Thyroid gland (tissue), 4 donors: ENCODE measurements at regions not wholly inside any gene's neighbourhood (a gene's known extent, or its start where the extent isn't known, plus 50 kb on each side); places are given as distances from the start of the nearest gene placed in this dataset.

Experiments
- DNase-seq, 2 donors: peaks; one replicate each; pipeline ENCODE4 v3.0.0-alpha.2; 2019
- H3K27ac ChIP-seq, 3 donors: fragments of 200-600 bp; sonication (generic); 1 replicate in 2 of 3; 2 replicates in 1 of 3; pipeline ENCODE4 v1.5.1; 2016 to 2019; ENCODE audit warnings: mild to moderate bottlenecking in 1 of 3, moderate library complexity in 1 of 3
- H3K27me3 ChIP-seq: fragments of 200-600 bp; sonication (generic); one replicate; pipeline ENCODE4 v1.5.1; 2019
- H3K36me3 ChIP-seq, 2 donors: fragments of 200-600 bp; sonication (generic); one replicate each; pipeline ENCODE4 v1.5.1; 2016 to 2019
- H3K4me1 ChIP-seq, 2 donors: fragments of 200-600 bp; sonication (generic); one replicate each; pipeline ENCODE4 v1.5.1; 2017 to 2019
- H3K4me3 ChIP-seq, 3 donors: fragments of 200-600 bp; sonication (generic); replicated peaks in 1 of 3; 1 replicate in 2 of 3; 2 replicates in 1 of 3; pipeline ENCODE4 v1.5.1; 2016; ENCODE audit warnings: mild to moderate bottlenecking in 1 of 3
- H3K9me3 ChIP-seq: fragments of 200-600 bp; sonication (generic); one replicate; pipeline ENCODE4 v1.5.1; 2017
- CTCF ChIP-seq, 6 experiments: fragments of 200-600 bp in 3 of 6; fragments of 450-650 bp in 3 of 6; sonication (generic) in 3 of 6; IDR thresholded peaks; one replicate each; pipeline ENCODE4 v1.5.1; 2016 to 2019; ENCODE audit warnings: antibody characterized with exemption in 6 of 6, mild to moderate bottlenecking in 2 of 6, inconsistent platforms in 1 of 6, moderate library complexity in 1 of 6
- POLR2A ChIP-seq, 2 donors: fragments of 450-650 bp; IDR thresholded peaks; one replicate each; pipeline ENCODE4 v1.6.1; 2017; ENCODE audit warnings: antibody characterized with exemption in 2 of 2, mild to moderate bottlenecking in 2 of 2, moderate library complexity in 1 of 2
- WGBS, 2 donors: methylation state at CpG; one replicate each; pipeline ENCODE4 v1.1.5; 2017; 5-methylcytosine and 5-hydroxymethylcytosine counted together
- intact Hi-C: fragments of 100-400 bp; cut with DNase I; formaldehyde crosslinking; loops from one replicate; pipeline ENCODE4 v1.15.1; 2023

DNA sequence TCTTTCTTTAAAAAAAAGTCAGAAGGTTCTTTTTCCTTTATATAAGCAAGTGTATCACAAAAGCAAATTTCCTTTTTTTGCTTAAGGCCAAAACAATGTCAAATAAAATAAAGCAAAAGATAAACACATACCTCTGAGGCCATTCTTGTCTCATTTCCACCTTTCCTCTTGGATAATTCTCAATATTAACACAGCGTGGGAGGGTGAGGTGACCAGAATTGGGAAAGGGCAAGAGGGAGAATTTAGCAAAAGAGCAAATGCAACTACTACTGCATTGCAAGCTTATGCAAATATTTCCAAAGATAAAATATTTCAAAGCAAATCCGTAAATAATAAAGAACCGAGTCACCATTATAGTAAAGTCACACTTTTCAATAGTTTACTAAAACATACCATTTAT is 153.4 kb upstream of the PSMD7 start:
- H3K27ac ChIP-seq = no peak overlapping the region
- WGBS, 2 donors = 61 to 84% methylated on average over 3 of the region's 3 CpGs
- intact Hi-C loops = no loop called here

DNA sequence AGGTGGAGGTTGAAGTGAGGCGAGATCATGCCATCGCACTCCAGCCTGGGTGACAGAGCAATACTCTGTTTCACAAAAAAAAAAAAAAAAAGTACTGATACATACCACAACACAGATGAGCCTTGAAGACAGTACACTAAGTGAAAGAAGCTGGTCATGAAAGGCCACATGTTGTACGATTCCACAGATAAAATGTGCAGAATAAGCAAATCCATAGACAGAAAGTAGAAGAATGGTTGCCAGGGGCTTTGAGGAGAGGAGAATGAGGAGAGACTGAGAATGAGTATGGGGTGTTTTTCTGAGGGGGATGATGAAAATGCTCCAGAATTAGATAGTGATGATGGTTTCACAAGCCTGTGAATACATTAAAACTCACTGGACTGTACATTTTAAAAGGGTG is 155.6 kb upstream of the PSMD7 start:
- H3K36me3 ChIP-seq = no peaks in the 10 kb centered on the region
- 91% methylated on average over 3 of the region's 3 CpGs for WGBS, 2 donors
- no peaks in the 10 kb centered on the region for H3K4me1 ChIP-seq
- TF ChIP-seq POLR2A (IDR thresholded peaks at IDR 0.05) (no peak), CTCF (IDR thresholded peaks at IDR 0.05) (no peak)
- H3K4me3 ChIP-seq = no peak overlapping the region
- no peak for DNase-seq
- no peaks in the 10 kb centered on the region for H3K27me3 ChIP-seq
- H3K27ac ChIP-seq = no peak overlapping the region
- no peaks in the 10 kb centered on the region for H3K9me3 ChIP-seq
- intact Hi-C loops = no loop called here

More for the DNA sequence above, 153.4 kb upstream of the PSMD7 start:
- no peaks in the 10 kb centered on the region for H3K4me1 ChIP-seq
- no peaks in the 10 kb centered on the region for H3K27me3 ChIP-seq
- no peak overlapping the region for H3K4me3 ChIP-seq
- no peak for TF ChIP-seq POLR2A (IDR thresholded peaks at IDR 0.05)
- TF ChIP-seq CTCF (IDR thresholded peaks at IDR 0.05) = no peak
- H3K9me3 ChIP-seq = no peaks in the 10 kb centered on the region
- DNase-seq = no peak
- no peaks in the 10 kb centered on the region for H3K36me3 ChIP-seq

DNA sequence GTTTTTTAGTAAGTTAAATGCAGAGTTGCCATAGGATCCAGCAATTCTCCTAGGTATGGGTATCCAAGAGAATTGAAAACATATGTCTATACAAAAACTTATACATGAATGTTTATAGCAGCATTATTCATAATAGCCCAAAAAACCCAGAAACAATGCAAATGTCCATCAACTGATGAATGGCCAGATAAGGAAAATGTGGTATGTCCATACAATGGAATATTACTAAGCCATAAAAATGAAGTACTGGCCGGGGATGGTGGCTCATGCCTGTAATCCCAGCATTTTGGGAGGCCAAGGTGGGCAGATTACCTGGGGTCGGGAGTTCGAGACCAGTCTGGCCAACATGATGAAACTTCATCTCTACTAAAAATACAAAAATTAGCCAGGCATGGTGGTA is 156.1 kb upstream of the PSMD7 start:
- no peaks in the 10 kb centered on the region for H3K27me3 ChIP-seq
- intact Hi-C loops = no loop called here
- no peak overlapping the region for H3K4me3 ChIP-seq
- no peak for DNase-seq
- H3K4me1 ChIP-seq = no peaks in the 10 kb centered on the region
- no peak overlapping the region for H3K27ac ChIP-seq
- no peaks in the 10 kb centered on the region for H3K36me3 ChIP-seq
- WGBS, 2 donors = 88 to 95% methylated on average over 3 of the region's 3 CpGs
- TF ChIP-seq CTCF (IDR thresholded peaks at IDR 0.05) (no peak), POLR2A (IDR thresholded peaks at IDR 0.05) (no peak)
- no peaks in the 10 kb centered on the region for H3K9me3 ChIP-seq

DNA sequence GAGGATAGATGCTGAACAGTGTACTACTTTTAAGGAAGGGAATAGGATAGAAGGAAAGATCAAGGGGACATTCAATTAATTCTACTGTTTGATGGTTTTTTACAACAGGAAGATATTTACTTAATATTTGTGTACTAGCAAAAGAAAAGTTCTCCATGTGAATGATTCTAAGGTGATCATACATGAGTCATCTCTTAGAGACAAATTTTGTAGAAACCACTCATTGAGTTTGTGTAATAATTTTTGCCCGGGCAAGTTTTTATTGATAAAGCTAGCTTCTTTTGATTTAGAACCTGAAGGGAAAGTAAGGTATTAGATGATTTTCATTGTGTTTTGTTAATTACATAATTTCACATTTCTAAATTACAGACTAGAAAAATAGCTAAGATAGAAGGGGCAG is 172.8 kb upstream of the PSMD7 start:
- Histone ChIP-seq H3K4me1 (no peaks in the 10 kb centered on the region), H3K9me3 (no peaks in the 10 kb centered on the region), H3K27me3 (no peaks in the 10 kb centered on the region), H3K36me3 (no peaks in the 10 kb centered on the region), H3K4me3 (no peak overlapping the region), H3K27ac (no peak overlapping the region)
- TF ChIP-seq POLR2A (IDR thresholded peaks at IDR 0.05) = no peak
- no peak for TF ChIP-seq CTCF (IDR thresholded peaks at IDR 0.05)
- intact Hi-C loops = no loop called here
- no peak for DNase-seq
- WGBS, 2 donors = 97 to 98% methylated on average over 1 of the region's 1 CpG

GRCh38 chr16:74123195-74123594 is 173.4 kb upstream of the PSMD7 start:
- intact Hi-C loops = no loop called here
- no peaks in the 10 kb centered on the region for H3K27me3 ChIP-seq
- no peaks in the 10 kb centered on the region for H3K4me1 ChIP-seq
- no peak for TF ChIP-seq POLR2A (IDR thresholded peaks at IDR 0.05)
- H3K36me3 ChIP-seq = no peaks in the 10 kb centered on the region
- 85 to 86% methylated on average over 4 of the region's 4 CpGs for WGBS, 2 donors
- no peak for DNase-seq
- no peak overlapping the region for H3K27ac ChIP-seq
- H3K4me3 ChIP-seq = no peak overlapping the region
- no peaks in the 10 kb centered on the region for H3K9me3 ChIP-seq

- Histone ChIP-seq H3K27ac (no peak overlapping the region), H3K36me3 (no peaks in the 10 kb centered on the region), H3K9me3 (no peaks in the 10 kb centered on the region), H3K4me1 (no peaks in the 10 kb centered on the region), H3K27me3 (no peaks in the 10 kb centered on the region), H3K4me3 (no peak overlapping the region)
- 72 to 75% methylated on average over 4 of the region's 4 CpGs for WGBS, 2 donors
- DNase-seq = no peak
- no peak for TF ChIP-seq POLR2A (IDR thresholded peaks at IDR 0.05)
- TF ChIP-seq CTCF (IDR thresholded peaks at IDR 0.05) = no peak
- intact Hi-C loops = no loop called here
Observed at GRCh38 chr16:74117798-74118197, 178.8 kb upstream of the PSMD7 start.
